ENCODE measurements at regions not wholly inside any gene's neighbourhood (a gene's known extent, or its start where the extent isn't known, plus 50 kb on each side); places are given as distances from the start of the nearest gene placed in this dataset.

GRCh38 chr11:81888391-81888790, 845.3 kb downstream of the FAM181B start (continued):
- TF ChIP-seq, protein P1, sequence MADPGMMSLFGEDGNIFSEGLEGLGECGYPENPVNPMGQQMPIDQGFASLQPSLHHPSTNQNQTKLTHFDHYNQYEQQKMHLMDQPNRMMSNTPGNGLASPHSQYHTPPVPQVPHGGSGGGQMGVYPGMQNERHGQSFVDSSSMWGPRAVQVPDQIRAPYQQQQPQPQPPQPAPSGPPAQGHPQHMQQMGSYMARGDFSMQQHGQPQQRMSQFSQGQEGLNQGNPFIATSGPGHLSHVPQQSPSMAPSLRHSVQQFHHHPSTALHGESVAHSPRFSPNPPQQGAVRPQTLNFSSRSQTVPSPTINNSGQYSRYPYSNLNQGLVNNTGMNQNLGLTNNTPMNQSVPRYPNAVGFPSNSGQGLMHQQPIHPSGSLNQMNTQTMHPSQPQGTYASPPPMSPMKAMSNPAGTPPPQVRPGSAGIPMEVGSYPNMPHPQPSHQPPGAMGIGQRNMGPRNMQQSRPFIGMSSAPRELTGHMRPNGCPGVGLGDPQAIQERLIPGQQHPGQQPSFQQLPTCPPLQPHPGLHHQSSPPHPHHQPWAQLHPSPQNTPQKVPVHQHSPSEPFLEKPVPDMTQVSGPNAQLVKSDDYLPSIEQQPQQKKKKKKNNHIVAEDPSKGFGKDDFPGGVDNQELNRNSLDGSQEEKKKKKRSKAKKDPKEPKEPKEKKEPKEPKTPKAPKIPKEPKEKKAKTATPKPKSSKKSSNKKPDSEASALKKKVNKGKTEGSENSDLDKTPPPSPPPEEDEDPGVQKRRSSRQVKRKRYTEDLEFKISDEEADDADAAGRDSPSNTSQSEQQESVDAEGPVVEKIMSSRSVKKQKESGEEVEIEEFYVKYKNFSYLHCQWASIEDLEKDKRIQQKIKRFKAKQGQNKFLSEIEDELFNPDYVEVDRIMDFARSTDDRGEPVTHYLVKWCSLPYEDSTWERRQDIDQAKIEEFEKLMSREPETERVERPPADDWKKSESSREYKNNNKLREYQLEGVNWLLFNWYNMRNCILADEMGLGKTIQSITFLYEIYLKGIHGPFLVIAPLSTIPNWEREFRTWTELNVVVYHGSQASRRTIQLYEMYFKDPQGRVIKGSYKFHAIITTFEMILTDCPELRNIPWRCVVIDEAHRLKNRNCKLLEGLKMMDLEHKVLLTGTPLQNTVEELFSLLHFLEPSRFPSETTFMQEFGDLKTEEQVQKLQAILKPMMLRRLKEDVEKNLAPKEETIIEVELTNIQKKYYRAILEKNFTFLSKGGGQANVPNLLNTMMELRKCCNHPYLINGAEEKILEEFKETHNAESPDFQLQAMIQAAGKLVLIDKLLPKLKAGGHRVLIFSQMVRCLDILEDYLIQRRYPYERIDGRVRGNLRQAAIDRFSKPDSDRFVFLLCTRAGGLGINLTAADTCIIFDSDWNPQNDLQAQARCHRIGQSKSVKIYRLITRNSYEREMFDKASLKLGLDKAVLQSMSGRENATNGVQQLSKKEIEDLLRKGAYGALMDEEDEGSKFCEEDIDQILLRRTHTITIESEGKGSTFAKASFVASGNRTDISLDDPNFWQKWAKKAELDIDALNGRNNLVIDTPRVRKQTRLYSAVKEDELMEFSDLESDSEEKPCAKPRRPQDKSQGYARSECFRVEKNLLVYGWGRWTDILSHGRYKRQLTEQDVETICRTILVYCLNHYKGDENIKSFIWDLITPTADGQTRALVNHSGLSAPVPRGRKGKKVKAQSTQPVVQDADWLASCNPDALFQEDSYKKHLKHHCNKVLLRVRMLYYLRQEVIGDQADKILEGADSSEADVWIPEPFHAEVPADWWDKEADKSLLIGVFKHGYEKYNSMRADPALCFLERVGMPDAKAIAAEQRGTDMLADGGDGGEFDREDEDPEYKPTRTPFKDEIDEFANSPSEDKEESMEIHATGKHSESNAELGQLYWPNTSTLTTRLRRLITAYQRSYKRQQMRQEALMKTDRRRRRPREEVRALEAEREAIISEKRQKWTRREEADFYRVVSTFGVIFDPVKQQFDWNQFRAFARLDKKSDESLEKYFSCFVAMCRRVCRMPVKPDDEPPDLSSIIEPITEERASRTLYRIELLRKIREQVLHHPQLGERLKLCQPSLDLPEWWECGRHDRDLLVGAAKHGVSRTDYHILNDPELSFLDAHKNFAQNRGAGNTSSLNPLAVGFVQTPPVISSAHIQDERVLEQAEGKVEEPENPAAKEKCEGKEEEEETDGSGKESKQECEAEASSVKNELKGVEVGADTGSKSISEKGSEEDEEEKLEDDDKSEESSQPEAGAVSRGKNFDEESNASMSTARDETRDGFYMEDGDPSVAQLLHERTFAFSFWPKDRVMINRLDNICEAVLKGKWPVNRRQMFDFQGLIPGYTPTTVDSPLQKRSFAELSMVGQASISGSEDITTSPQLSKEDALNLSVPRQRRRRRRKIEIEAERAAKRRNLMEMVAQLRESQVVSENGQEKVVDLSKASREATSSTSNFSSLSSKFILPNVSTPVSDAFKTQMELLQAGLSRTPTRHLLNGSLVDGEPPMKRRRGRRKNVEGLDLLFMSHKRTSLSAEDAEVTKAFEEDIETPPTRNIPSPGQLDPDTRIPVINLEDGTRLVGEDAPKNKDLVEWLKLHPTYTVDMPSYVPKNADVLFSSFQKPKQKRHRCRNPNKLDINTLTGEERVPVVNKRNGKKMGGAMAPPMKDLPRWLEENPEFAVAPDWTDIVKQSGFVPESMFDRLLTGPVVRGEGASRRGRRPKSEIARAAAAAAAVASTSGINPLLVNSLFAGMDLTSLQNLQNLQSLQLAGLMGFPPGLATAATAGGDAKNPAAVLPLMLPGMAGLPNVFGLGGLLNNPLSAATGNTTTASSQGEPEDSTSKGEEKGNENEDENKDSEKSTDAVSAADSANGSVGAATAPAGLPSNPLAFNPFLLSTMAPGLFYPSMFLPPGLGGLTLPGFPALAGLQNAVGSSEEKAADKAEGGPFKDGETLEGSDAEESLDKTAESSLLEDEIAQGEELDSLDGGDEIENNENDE (IDR thresholded peaks at IDR 0.05; ENCODE audit: insufficient replicate concordance, low read length) = no peak
- no peak for TF ChIP-seq CHD2 (IDR thresholded peaks at IDR 0.05; ENCODE audit: low read length)
- no peak for TF ChIP-seq SIRT6 (IDR thresholded peaks at IDR 0.05; ENCODE audit: low read length)
- no peak for TF ChIP-seq FOSL1 (IDR thresholded peaks at IDR 0.05; ENCODE audit: insufficient read depth, low read depth, low read length)
- no peak for TF ChIP-seq JUN (IDR thresholded peaks at IDR 0.05; ENCODE audit: low read depth, low read length)

Data from H1 (cell line).